ENCODE measurements at regions not wholly inside any gene's neighbourhood (a gene's known extent, or its start where the extent isn't known, plus 50 kb on each side); places are given as distances from the start of the nearest gene placed in this dataset.

- TF ChIP-seq ZNF687 (IDR thresholded peaks at IDR 0.05), result no peak; the same call in 1 of the 2 replicates
- TF ChIP-seq NR2C1 (IDR thresholded peaks at IDR 0.05), result no peak
- TF ChIP-seq ZBTB4 (CRISPR knock-in tag; IDR thresholded peaks at IDR 0.05), result no peak
- TF ChIP-seq GABPA (IDR thresholded peaks at IDR 0.05; ENCODE audit: low read depth), result no peak
- TF ChIP-seq PAX8 (IDR thresholded peaks at IDR 0.05), result no peak
- 0 out of 2 replicates have a peak, but pooled peaks have one; percentile 48 for TF ChIP-seq NBN (IDR thresholded peaks at IDR 0.05)
- no peak for TF ChIP-seq E2F4 (IDR thresholded peaks at IDR 0.05; ENCODE audit: low read depth, low read length)
- no peak for TF ChIP-seq HSF1 (IDR thresholded peaks at IDR 0.05; ENCODE audit: low read depth, low read length)
- no peak for TF ChIP-seq ZZZ3 (IDR thresholded peaks at IDR 0.05; ENCODE audit: control insufficient read depth, insufficient read length, low read depth)
- peak; percentile 91 to 93 for TF ChIP-seq IKZF2 (IDR thresholded peaks at IDR 0.05)
- TF ChIP-seq NFYA (IDR thresholded peaks at IDR 0.05; ENCODE audit: borderline replicate concordance, low read depth, low read length), result no peak
- no peak for TF ChIP-seq DPF2 (IDR thresholded peaks at IDR 0.05)
- peak in 1 of 2 experiments; percentile 73; a peak in 2 of 4 replicates for TF ChIP-seq EP300 (IDR thresholded peaks at IDR 0.05; ENCODE audit: borderline replicate concordance in 1 of 2, control insufficient read depth in 1 of 2, low read depth in 2 of 2, low read length in 2 of 2)
- TF ChIP-seq NFYB (IDR thresholded peaks at IDR 0.05; ENCODE audit: insufficient read depth, low read depth, low read length), result no peak
- peak; percentile 29 for TF ChIP-seq MEF2B (IDR thresholded peaks at IDR 0.05; ENCODE audit: partially characterized antibody, poor library complexity, severe bottlenecking)
- no peak for TF ChIP-seq HDAC6 (IDR thresholded peaks at IDR 0.05; ENCODE audit: unreplicated experiment)
- TF ChIP-seq RELB (IDR thresholded peaks at IDR 0.05; ENCODE audit: low read depth), result peak; percentile 88
- TF ChIP-seq ZNF24 (IDR thresholded peaks at IDR 0.05), result no peak
- no peak for TF ChIP-seq PAX5 (IDR thresholded peaks at IDR 0.05; ENCODE audit: borderline replicate concordance, low read depth, low read length)
- no peak for TF ChIP-seq STAT1 (conservative IDR thresholded peaks at IDR 0.05)
Measured at GRCh38 chr6:106847116-106847515, 127.4 kb downstream of the CD24 start (continued).
